ENCODE measurements at regions not wholly inside any gene's neighbourhood (a gene's known extent, or its start where the extent isn't known, plus 50 kb on each side); places are given as distances from the start of the nearest gene placed in this dataset.

DNA sequence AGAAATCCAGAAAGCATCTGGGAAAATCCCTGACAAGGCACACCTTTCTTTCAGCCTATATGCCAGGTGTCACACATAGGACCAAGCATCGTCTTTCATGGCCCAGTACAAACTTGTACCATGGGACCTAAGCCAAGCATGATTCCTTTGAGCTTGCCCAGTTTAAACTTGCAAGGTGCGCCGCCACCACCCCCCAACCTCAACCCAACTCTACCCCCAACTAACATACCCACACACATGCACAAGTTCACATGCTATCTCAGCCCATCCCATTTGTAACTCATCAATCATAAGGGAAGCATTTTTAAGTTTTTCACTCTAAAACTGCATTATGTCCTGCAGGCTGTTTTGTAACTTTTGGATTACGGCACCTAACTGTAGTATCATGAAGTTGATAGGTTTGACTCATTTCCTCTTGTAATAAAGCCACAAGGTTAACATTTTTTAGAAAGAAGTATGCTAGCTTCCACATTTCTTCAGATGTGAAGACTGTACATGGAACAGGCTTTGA lies 145.9 kb upstream of the FST start:
- no peak for DNase-seq

GRCh38 chr5:53335115-53335514 lies 145.3 kb upstream of the FST start:
- no peak for DNase-seq

GRCh38 chr5:53337827-53338226 lies 142.6 kb upstream of the FST start:
- no peak for DNase-seq

DNA sequence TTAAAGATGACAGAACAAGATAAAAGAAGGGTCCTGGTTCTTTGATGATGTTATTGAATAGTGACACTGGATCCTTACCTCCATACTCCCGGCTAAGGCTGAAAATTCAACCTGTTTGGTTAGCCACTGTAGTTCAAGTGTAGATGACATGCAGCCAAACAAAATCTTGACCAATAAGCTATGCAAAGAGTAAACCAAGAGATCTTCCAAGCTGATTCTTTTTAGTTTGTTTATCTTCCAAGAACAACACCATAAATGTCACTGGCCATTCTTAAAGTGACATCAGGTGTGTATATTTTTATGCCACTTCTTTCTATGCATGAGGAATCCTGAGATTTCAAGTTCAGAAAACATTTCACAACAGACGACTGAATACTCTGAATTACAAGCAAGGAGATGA lies 141.5 kb upstream of the FST start:
- no peak for DNase-seq

DNA sequence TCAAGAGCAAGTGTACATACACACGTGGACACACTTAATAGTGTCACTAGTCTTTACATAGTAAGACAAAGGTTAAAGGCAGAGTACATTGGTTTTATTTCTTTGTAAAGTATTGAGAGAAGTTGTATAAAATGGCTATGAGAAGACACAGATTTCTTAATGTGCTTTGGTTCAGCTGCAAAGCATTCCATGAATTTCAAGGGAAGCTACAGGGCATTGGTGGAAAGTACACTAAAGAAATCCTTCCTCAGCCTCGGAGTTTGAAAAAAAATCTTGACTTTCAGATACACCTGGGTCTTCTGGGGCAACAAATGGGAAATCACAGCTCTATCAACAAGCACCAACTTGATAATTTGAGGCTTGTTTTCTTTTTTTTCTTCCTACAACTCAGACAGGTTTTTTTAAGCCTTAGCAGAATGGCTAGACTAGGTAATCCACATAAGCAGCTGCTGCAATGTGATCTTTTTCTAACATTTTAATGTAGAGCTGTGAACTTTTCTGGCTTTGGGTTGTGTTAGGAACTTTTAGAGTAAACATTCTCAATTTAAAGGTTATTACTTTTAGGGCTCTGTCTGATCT lies 140.4 kb upstream of the FST start:
- DNase-seq, result no peak

DNA sequence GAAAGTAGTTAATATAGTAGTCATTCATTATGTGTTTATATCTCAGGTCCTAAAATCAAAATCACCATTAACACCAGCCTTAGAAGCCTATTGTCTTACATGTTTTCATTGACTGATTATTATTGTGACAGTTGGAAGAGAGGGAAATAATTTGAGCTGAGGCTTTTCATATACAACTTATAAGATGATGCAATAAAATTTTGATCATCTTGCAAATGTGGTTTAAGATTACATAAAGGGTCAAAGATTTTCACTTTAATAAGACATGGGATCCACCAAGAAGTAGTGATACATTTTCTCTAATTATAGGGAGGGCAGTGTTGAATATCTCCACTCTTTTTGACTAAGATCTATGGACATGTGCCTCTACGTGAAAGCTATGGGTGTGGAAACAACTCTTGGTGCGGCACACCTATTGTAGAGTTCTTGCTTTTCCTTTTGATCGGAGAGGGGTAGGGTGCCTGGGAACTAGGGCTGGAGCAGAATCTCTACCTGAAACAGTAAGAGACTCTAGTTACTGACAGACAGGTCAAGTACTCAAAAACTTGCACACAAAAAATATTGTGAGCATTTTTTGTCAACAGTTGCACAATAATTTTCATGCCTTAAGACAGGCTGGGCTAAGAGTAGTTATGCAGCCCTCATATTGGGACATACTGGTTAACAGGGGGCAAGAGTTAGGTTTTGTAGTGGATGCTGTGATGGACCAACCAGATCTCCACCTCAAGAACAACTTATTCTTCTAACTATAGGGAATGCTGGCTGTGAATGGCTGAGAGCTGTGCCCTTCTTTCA lies 139.3 kb upstream of the FST start:
- DNase-seq, result no peak

DNA sequence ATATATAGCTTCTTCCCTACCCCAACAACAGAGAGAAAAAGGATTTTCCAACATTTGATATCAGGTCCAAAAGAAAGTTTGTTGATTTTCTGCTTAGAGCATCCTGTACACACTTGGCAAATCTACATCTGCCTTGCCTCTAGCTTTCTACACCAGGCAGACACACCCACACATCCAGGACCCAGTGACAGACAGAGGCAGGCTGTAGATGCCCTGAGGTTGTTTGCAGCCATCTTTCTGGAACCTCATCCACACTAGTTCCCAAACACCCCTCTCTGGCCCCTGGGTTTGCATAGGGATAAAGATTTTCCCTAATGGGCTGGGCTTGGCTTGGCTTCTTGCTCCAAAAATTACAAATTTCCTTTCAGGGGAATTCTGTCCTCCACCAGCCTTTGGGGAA lies 138.2 kb upstream of the FST start:
- no peak for DNase-seq

- DNase-seq, result no peak
Measured at GRCh38 chr5:53343187-53343586, 137.2 kb upstream of the FST start.

DNA sequence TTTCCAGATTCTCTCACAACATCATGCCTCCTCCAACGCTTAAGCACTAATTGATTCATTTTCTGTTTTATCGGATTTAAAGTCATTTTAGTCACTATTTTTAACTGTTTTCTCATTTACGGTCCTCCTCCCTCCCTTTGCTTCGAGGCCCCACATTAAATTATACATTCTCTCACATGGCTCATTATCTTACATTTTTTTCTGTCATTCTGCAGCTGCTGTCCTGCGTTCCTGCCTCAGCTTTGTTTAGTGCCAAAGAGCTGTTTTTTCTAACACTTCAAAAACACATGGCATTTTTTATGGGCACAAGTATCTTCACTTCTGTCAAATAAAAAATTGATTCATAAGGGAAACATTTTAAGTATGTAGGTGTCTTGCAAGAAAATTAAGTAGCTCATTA lies 130.1 kb upstream of the FST start:
- DNase-seq, result no peak

- no peak for DNase-seq
Measured at GRCh38 chr5:53350991-53351770, 129.2 kb upstream of the FST start.

DNA sequence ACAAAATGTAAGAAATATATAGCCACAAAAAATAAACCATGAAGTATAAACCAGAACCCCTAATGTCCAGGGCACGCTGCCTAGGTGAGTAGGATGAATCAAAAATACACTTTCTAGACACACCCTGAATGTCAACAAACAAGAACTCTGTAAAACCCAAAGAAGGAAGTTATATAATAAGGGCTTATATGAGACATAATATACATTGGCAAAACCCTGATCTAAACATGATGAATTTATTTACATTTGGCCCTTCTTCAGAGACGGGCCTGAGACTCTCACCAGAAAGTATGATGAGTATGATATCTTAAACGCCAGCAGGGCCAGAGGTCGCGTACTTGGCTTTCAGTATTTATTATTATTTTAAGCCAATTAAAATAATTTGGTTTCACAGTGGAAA lies 125.1 kb upstream of the FST start:
- DNase-seq, result no peak

DNA sequence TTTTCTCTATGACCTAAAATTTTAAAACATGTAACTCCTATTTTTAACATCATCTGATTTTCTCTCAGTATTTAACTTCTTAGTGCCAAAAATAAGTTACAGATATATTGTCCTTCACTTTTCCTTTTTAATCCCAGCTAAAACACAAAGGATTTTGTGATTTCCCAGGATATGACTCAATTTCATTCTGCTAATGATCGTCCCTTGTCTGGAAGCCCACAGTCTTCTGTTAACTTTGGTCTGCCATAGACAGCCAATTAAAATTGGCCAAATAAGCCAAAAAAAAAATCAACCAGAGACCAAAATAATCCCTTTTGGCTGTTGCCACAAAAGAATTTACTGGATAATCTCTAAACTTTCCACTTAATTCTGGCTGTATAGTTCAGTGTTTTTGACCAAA lies 124.5 kb upstream of the FST start:
- no peak for DNase-seq

GRCh38 chr5:53357439-53357838 lies 123.0 kb upstream of the FST start:
- DNase-seq, result no peak

GRCh38 chr5:53358794-53359193 lies 121.6 kb upstream of the FST start:
- DNase-seq, result no peak

DNA sequence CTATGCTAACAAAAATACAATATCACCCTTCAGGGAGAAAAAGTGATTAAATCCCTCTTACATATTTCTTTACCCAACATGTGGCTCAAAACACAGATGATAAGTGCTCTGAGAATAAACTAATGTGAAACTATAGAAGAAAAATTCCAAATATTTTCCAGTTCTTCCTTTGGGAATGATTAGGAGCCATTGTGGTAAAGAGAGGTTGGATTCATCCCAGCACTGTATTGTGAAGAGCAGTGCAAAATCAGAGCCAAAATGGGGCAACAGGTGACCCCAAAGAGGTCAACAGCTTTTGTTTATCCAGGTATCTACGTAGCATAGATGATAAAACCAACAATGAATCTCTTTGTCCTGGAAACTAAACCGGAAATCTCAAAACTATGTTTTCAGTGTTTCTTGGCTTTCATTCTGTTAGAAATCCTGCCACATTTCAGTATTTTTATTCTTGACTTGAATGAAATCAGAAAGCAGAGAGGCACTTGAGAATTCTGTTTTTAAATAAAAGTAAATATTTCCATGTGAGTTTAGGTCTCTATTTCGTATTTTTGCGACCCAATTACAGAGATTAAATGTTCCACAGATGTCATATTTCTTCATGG lies 120.4 kb upstream of the FST start:
- no peak for DNase-seq

- no peak for DNase-seq
Measured at GRCh38 chr5:53360811-53361210, 119.6 kb upstream of the FST start.

GRCh38 chr5:53361708-53362107 lies 118.7 kb upstream of the FST start:
- DNase-seq, result no peak

GRCh38 chr5:53362521-53362941 lies 117.9 kb upstream of the FST start:
- no peak for DNase-seq

- DNase-seq, result no peak
Measured at GRCh38 chr5:53364061-53364460, 116.4 kb upstream of the FST start.

DNA sequence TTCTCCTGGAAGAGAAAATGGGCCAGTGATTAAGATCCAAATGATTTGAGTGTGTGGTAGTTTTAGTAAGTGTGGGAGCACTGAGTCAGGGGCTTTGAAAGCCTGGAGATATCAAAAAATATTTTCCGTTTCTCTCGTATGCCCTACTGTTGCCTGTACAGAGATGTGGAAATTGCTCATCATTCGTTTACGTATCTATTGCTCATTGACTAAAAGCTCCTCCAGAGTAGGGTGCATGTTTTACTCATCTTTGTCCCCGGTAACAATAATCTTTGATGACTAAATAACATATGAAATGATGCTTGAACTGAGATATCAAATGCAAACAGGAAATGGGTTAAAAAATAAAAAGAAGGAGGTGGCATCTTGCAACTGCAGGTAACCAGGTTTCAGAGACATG lies 114.2 kb upstream of the FST start:
- no peak for DNase-seq

- DNase-seq, result no peak
Measured at GRCh38 chr5:53367727-53368126, 112.7 kb upstream of the FST start.

- no peak for DNase-seq
Measured at GRCh38 chr5:53368516-53368915, 111.9 kb upstream of the FST start.

DNA sequence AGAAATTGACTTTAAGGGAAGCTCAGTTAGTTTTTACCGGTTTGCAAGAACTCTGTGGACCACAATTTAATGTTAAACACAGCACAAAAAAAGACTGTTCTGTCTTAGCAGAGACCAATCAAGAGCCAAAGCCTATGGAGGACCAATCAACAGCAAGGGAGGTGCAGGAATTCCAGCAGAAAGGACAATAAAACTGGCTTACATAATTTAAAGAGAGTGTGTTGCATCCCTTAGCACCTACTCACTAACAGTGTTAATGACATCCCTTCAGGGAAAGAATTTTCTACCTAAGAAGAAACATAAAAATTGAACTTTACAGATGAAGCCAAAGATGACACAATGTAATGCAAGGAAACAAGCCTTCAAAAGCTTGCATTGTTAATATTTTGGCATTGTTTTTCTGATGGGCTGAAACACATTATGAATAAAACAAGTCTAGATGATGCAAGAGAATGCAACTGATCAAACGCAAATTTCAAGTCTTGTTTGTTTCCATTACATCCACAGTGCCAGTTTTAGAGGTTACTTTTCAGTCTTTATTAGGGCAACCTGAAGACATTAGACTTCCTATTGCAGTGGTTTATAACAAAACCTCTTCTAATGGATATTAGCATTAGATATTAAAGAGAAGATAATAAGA lies 111.3 kb upstream of the FST start:
- DNase-seq, result no peak
